ENCODE measurements at regions not wholly inside any gene's neighbourhood (a gene's known extent, or its start where the extent isn't known, plus 50 kb on each side); places are given as distances from the start of the nearest gene placed in this dataset.

DNA sequence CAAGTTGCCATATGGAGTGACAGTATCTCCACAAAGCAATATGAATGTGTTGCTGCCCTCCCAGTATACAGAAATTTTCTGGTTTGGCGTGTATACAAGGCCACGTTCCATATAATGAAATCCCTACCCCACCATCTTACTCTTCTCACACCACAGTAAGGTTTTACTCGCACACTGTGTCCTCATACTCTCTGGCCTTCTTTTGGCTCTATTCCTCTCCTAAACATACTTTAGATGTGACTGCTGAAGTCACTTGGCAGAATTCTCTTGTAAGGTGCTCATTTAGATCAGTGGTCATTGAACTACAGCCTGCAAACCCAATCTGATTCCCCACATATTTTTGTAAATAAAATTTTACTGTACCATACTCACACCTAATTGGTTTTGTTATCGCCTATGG lies 123.2 kb downstream of the RFPL4B start:
- Histone ChIP-seq H3K27me3 (ENCODE audit: control insufficient read depth in 1 of 2, insufficient read depth in 1 of 2, low read length in 2 of 2) (no peaks in the 10 kb centered on the region), H4K8ac (ENCODE audit: low read length) (no peak overlapping the region), H2BK5ac (ENCODE audit: low read depth, low read length, poor library complexity, severe bottlenecking) (no peak overlapping the region), H3K14ac (ENCODE audit: low read length in 2 of 2) (no peak overlapping the region), H2BK15ac (ENCODE audit: low read depth, poor library complexity, severe bottlenecking) (no peak overlapping the region), H3K4me1 (ENCODE audit: control insufficient read depth, insufficient read depth, low read depth, low read length) (peaks cover 2% of the 10 kb centered on the region), H3K9me3 (ENCODE audit: control insufficient read depth, low read length) (no peaks in the 10 kb centered on the region), H3K27ac (ENCODE audit: low read length, poor library complexity, severe bottlenecking) (no peak overlapping the region), H3K9ac (ENCODE audit: low read length) (no peak overlapping the region), H2AFZ (ENCODE audit: low read depth, low read length) (no peak overlapping the region), H3K79me1 (replicated peaks; ENCODE audit: low read length, poor library complexity, severe bottlenecking) (no peaks in the 10 kb centered on the region), H3K4me2 (ENCODE audit: low read length, poor library complexity, severe bottlenecking) (no peak overlapping the region), H2BK12ac (ENCODE audit: low read length in 2 of 2) (no peak overlapping the region), H3K4ac (ENCODE audit: low read depth in 1 of 2, low read length in 2 of 2) (no peak overlapping the region), H2AK5ac (ENCODE audit: low read length, severe bottlenecking) (no peak overlapping the region), H3K18ac (ENCODE audit: low read depth in 1 of 2, low read length in 2 of 2) (no peak overlapping the region), H3K36me3 (ENCODE audit: control insufficient read depth in 1 of 2, insufficient read depth in 2 of 2, low read depth in 1 of 2, low read length in 2 of 2) (no peaks in the 10 kb centered on the region), H3K23ac (ENCODE audit: low read length in 2 of 2) (no peak overlapping the region), H3K4me3 (ENCODE audit: insufficient read depth in 1 of 2, low read depth in 1 of 2, low read length in 2 of 2) (no peak overlapping the region), H2BK120ac (ENCODE audit: low read depth, low read length) (no peak overlapping the region), H4K91ac (ENCODE audit: low read length) (no peak overlapping the region)
- DNase-seq, result no peak
- WGBS, result 89% methylated on average over 3 of the region's 4 CpGs

DNA sequence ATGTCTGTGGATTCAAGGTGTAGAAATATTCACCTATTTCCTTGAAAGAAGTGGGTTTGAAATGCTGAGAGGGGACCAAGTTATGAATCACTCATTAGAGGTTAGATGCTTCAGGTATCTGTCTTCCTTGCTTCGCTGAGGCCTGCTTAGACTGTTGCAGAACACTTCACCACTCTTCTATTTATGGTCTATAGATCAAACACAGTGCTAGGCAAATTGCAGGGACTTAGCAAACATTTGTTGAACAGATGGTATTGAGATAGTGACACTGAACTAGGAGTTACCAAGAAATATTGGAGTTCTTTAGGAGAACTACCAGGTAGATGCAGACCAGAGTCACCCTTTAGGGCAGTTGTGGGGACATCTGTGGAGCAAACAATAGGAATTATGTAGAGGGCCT lies 123.8 kb downstream of the RFPL4B start:
- Histone ChIP-seq H2BK12ac (ENCODE audit: low read length in 2 of 2) (no peak overlapping the region), H2AFZ (ENCODE audit: low read depth, low read length) (no peak overlapping the region), H3K9ac (ENCODE audit: low read length) (no peak overlapping the region), H3K36me3 (ENCODE audit: control insufficient read depth in 1 of 2, insufficient read depth in 2 of 2, low read depth in 1 of 2, low read length in 2 of 2) (no peaks in the 10 kb centered on the region), H2BK120ac (ENCODE audit: low read depth, low read length) (no peak overlapping the region), H3K4ac (ENCODE audit: low read depth in 1 of 2, low read length in 2 of 2) (no peak overlapping the region), H3K4me3 (ENCODE audit: insufficient read depth in 1 of 2, low read depth in 1 of 2, low read length in 2 of 2) (no peak overlapping the region), H4K91ac (ENCODE audit: low read length) (no peak overlapping the region), H3K79me1 (replicated peaks; ENCODE audit: low read length, poor library complexity, severe bottlenecking) (no peaks in the 10 kb centered on the region), H4K8ac (ENCODE audit: low read length) (no peak overlapping the region), H3K4me2 (ENCODE audit: low read length, poor library complexity, severe bottlenecking) (no peak overlapping the region), H3K27me3 (ENCODE audit: control insufficient read depth in 1 of 2, insufficient read depth in 1 of 2, low read length in 2 of 2) (peaks cover 0 to under 1% of the 10 kb centered on the region in 2 experiments), H3K23ac (ENCODE audit: low read length in 2 of 2) (no peak overlapping the region), H2AK5ac (ENCODE audit: low read length, severe bottlenecking) (no peak overlapping the region), H2BK15ac (ENCODE audit: low read depth, poor library complexity, severe bottlenecking) (no peak overlapping the region), H3K14ac (ENCODE audit: low read length in 2 of 2) (no peak overlapping the region), H3K18ac (ENCODE audit: low read depth in 1 of 2, low read length in 2 of 2) (no peak overlapping the region), H2BK5ac (ENCODE audit: low read depth, low read length, poor library complexity, severe bottlenecking) (no peak overlapping the region), H3K9me3 (ENCODE audit: control insufficient read depth, low read length) (no peaks in the 10 kb centered on the region), H3K27ac (ENCODE audit: low read length, poor library complexity, severe bottlenecking) (no peak overlapping the region), H3K4me1 (ENCODE audit: control insufficient read depth, insufficient read depth, low read depth, low read length) (peaks cover 2% of the 10 kb centered on the region)
- 67% methylated on average over 1 of the region's 1 CpG for WGBS
- no peak for DNase-seq

- H3K79me1 ChIP-seq (replicated peaks; ENCODE audit: low read length, poor library complexity, severe bottlenecking), result no peaks in the 10 kb centered on the region
- no peak overlapping the region for H2AFZ ChIP-seq (ENCODE audit: low read depth, low read length)
- H3K4me1 ChIP-seq (ENCODE audit: control insufficient read depth, insufficient read depth, low read depth, low read length), result no peaks in the 10 kb centered on the region
- no peaks in the 10 kb centered on the region for H3K9me3 ChIP-seq (ENCODE audit: control insufficient read depth, low read length)
- H2BK5ac ChIP-seq (ENCODE audit: low read depth, low read length, poor library complexity, severe bottlenecking), result no peak overlapping the region
- no peak overlapping the region for H3K4me3 ChIP-seq (ENCODE audit: insufficient read depth in 1 of 2, low read depth in 1 of 2, low read length in 2 of 2)
- H4K91ac ChIP-seq (ENCODE audit: low read length), result no peak overlapping the region
- H3K18ac ChIP-seq (ENCODE audit: low read depth in 1 of 2, low read length in 2 of 2), result no peak overlapping the region
- no peak overlapping the region for H2BK12ac ChIP-seq (ENCODE audit: low read length in 2 of 2)
- no peak overlapping the region for H2BK120ac ChIP-seq (ENCODE audit: low read depth, low read length)
- H3K14ac ChIP-seq (ENCODE audit: low read length in 2 of 2), result no peak overlapping the region
- H2AK5ac ChIP-seq (ENCODE audit: low read length, severe bottlenecking), result no peak overlapping the region
- DNase-seq, result peak; percentile 70
- no peak overlapping the region for H4K8ac ChIP-seq (ENCODE audit: low read length)
- H3K23ac ChIP-seq (ENCODE audit: low read length in 2 of 2), result no peak overlapping the region
- H3K36me3 ChIP-seq (ENCODE audit: control insufficient read depth in 1 of 2, insufficient read depth in 2 of 2, low read depth in 1 of 2, low read length in 2 of 2), result no peaks in the 10 kb centered on the region
- H3K4ac ChIP-seq (ENCODE audit: low read depth in 1 of 2, low read length in 2 of 2), result no peak overlapping the region
- peaks cover 0 to 5% of the 10 kb centered on the region in 2 experiments for H3K27me3 ChIP-seq (ENCODE audit: control insufficient read depth in 1 of 2, insufficient read depth in 1 of 2, low read length in 2 of 2)
- no peak overlapping the region for H3K27ac ChIP-seq (ENCODE audit: low read length, poor library complexity, severe bottlenecking)
- no peak overlapping the region for H3K9ac ChIP-seq (ENCODE audit: low read length)
- H3K4me2 ChIP-seq (ENCODE audit: low read length, poor library complexity, severe bottlenecking), result no peak overlapping the region
- no peak overlapping the region for H2BK15ac ChIP-seq (ENCODE audit: low read depth, poor library complexity, severe bottlenecking)
Measured at GRCh38 chr6:112475083-112475482, 128.0 kb downstream of the RFPL4B start.

- Histone ChIP-seq H3K14ac (ENCODE audit: low read length in 2 of 2) (no peak overlapping the region), H4K91ac (ENCODE audit: low read length) (no peak overlapping the region), H3K4me2 (ENCODE audit: low read length, poor library complexity, severe bottlenecking) (no peak overlapping the region), H2BK12ac (ENCODE audit: low read length in 2 of 2) (no peak overlapping the region), H3K36me3 (ENCODE audit: control insufficient read depth in 1 of 2, insufficient read depth in 2 of 2, low read depth in 1 of 2, low read length in 2 of 2) (no peaks in the 10 kb centered on the region), H2AK5ac (ENCODE audit: low read length, severe bottlenecking) (no peak overlapping the region), H3K79me1 (replicated peaks; ENCODE audit: low read length, poor library complexity, severe bottlenecking) (no peaks in the 10 kb centered on the region), H2BK5ac (ENCODE audit: low read depth, low read length, poor library complexity, severe bottlenecking) (no peak overlapping the region), H4K8ac (ENCODE audit: low read length) (no peak overlapping the region), H3K9ac (ENCODE audit: low read length) (no peak overlapping the region), H3K4ac (ENCODE audit: low read depth in 1 of 2, low read length in 2 of 2) (no peak overlapping the region), H3K27ac (ENCODE audit: low read length, poor library complexity, severe bottlenecking) (no peak overlapping the region), H2BK15ac (ENCODE audit: low read depth, poor library complexity, severe bottlenecking) (no peak overlapping the region), H3K27me3 (ENCODE audit: control insufficient read depth in 1 of 2, insufficient read depth in 1 of 2, low read length in 2 of 2) (peaks cover 0 to 5% of the 10 kb centered on the region in 2 experiments), H3K4me1 (ENCODE audit: control insufficient read depth, insufficient read depth, low read depth, low read length) (no peaks in the 10 kb centered on the region), H3K9me3 (ENCODE audit: control insufficient read depth, low read length) (no peaks in the 10 kb centered on the region), H2AFZ (ENCODE audit: low read depth, low read length) (no peak overlapping the region), H3K18ac (ENCODE audit: low read depth in 1 of 2, low read length in 2 of 2) (no peak overlapping the region), H3K23ac (ENCODE audit: low read length in 2 of 2) (no peak overlapping the region), H3K4me3 (ENCODE audit: insufficient read depth in 1 of 2, low read depth in 1 of 2, low read length in 2 of 2) (no peak overlapping the region), H2BK120ac (ENCODE audit: low read depth, low read length) (no peak overlapping the region)
- WGBS, result 95% methylated on average over 5 of the region's 5 CpGs
- DNase-seq, result no peak
Measured at GRCh38 chr6:112477125-112477524, 130.0 kb downstream of the RFPL4B start.

Measured in mesenchymal stem cell (in vitro differentiated cells and primary cell).